ENCODE measurements at regions not wholly inside any gene's neighbourhood (a gene's known extent, or its start where the extent isn't known, plus 50 kb on each side); places are given as distances from the start of the nearest gene placed in this dataset.
"Not testable (repeated sequence)": the region's sequence is repeated elsewhere in the genome, so short reads cannot be mapped to it uniquely, and the experiment has no call there.

GRCh38 chr4:72935462-72935861 lies 134.1 kb downstream of the COX18 start:
- no peak for DNase-seq

GRCh38 chr4:72933029-72933428 lies 136.5 kb downstream of the COX18 start:
- DNase-seq, result no peak

- no peak for DNase-seq
These were observed 138.2 kb downstream of the COX18 start for GRCh38 chr4:72931346-72931745.

- not testable (repeated sequence) for DNase-seq
These were observed 139.8 kb downstream of the COX18 start for GRCh38 chr4:72929596-72930274.

GRCh38 chr4:72924814-72925213 lies 144.7 kb downstream of the COX18 start:
- DNase-seq, result no peak

DNA sequence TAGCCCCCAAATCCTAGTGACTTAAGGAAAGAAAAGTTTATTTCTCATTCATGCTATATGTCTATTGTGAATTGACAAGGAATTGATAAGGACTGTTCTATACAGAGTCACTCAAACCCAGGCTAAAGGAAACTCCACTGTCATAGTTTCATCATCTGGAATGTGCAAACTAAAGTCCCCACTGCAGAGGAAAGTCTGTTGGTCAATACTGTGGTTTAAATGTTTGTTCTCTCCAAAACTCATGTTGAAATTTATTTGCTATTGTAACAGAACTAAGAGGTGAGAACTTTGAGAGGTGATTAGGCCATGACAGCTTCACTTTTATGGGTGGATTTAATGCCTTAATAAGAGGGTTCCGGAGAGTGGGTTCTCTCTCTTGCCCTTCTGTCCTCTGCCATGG lies 149.6 kb downstream of the COX18 start:
- DNase-seq, result no peak

DNA sequence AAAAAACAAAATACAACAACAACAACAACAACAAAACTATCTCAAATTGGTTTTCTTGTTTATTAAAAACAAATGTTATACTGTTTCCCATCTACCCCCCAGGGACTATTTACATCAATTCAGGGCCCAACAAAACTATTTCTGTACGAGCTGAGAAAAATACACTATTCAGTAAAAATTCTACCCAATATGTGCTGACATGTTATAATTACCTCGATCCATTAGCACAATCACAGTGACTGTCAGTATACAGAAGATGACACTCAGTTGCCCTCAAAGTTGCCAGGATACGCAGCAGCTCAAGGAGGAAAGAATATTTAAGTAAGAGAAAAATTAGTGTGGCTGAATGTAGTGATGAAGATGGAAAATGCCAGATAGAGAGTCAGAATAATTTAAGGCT lies 150.1 kb downstream of the COX18 start:
- DNase-seq, result no peak

DNA sequence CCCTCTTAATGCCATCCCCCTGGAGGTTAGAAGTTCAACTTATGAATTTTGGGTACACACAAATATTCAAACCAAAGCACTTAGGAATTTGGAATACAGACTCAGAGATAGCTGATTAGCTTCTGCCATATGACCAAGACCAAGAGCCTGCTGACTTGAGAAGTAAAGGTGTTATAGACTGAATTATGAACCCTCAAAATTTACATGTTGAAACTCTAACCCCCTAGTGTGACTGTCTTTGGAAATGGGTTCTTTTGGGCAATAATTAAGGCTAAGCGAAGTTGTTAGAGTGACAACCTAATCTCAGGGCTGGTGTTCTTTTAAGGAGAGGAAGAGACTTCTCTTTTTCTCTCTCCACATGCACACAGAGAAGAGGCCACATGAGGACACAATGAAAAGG lies 151.2 kb downstream of the COX18 start:
- DNase-seq, result no peak

GRCh38 chr4:72911316-72911715 lies 158.2 kb downstream of the COX18 start:
- no peak for DNase-seq

- no peak for DNase-seq
These were observed 160.1 kb downstream of the COX18 start for GRCh38 chr4:72909461-72909860.

DNA sequence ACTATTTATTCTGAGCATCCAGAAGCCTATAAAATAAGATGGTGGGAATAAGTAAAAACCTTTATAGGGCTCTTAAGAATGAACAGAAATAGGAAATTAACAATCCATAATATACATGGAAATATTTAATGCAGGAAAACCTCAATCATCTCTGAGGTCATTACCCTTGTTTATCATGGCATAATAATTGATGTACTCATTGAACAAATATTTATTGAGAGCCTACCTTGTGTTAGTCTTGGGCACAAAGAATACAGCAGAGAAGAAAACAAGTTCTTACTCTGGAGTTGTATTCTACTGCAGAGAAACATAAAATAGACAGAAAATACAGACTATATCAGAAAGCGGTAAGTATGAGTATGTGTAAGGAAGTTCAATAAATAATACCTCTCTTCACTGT lies 167.2 kb downstream of the COX18 start:
- no peak for DNase-seq

- DNase-seq, result no peak
These were observed 168.0 kb downstream of the COX18 start for GRCh38 chr4:72901553-72901952.

- DNase-seq, result no peak
These were observed 168.6 kb downstream of the COX18 start for GRCh38 chr4:72900952-72901351.

DNA sequence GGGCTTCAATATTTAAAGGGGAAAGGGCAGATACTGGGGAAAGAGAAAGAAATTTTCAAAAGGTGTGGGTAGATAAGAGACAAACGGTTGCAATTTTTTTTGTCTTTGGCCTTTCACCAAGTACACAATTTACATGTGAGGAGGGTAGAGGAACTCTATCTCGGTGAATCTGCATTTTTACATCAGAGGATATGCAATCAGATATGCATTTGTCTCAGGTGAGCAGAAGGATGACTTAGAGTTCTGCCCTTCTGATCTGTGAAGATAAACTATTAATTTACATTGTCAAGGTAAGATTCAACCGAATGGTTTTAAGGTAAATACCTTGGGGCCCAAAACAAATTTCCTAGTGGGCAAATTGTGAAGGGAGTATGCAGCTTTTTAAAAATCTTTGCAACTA lies 169.9 kb downstream of the COX18 start:
- no peak for DNase-seq

- DNase-seq, result no peak
These were observed 170.3 kb downstream of the COX18 start for GRCh38 chr4:72899214-72899613.

- DNase-seq, result no peak
These were observed 173.0 kb downstream of the COX18 start for GRCh38 chr4:72896515-72896914.

- no peak for DNase-seq
These were observed 174.1 kb downstream of the COX18 start for GRCh38 chr4:72895408-72895807.

- DNase-seq, result no peak
These were observed 176.0 kb downstream of the COX18 start for GRCh38 chr4:72893354-72894066.

GRCh38 chr4:72888331-72888730 lies 181.2 kb downstream of the COX18 start:
- DNase-seq, result no peak

DNA sequence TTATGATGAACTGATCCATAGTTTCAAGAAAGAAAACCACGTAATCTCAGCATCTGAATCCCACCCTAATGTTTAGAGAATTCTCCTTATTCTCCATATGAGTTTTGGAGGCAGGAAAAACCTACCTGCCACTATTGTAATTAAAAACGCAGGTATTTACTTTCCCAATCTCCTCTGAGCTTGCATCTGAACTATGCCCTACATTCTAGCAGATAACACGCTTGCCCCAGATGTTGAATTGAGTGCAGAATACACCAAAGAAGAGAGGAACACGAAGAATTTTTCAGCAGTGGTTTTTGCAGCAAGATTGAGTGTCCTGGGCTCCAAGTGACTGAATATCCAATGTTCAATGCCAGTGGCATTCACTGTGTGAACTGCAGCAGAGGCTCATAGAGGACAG lies 182.4 kb downstream of the COX18 start:
- no peak for DNase-seq

DNA sequence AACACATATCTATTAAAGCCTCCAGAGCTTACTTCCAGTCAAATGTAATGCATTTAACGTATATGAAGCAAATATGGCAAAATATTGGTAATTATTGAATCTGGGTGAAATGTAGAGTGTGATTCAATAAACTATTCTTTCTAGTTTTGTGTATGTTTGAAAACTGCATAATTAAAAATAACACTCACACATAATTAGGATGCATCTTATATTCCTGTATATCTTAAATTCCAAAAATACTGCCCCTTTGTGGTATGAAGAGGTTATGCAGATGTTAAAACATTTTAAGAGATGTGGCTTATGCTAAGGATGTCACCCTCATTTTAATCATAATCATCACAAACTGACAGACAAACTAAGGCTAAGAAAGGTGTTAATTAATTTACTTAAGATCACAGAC lies 182.9 kb downstream of the COX18 start:
- no peak for DNase-seq

- DNase-seq, result not testable (repeated sequence)
These were observed 185.3 kb downstream of the COX18 start for GRCh38 chr4:72884225-72884624.

GRCh38 chr4:72876946-72877345 lies 192.6 kb downstream of the COX18 start:
- DNase-seq, result no peak

- DNase-seq, result no peak
These were observed 194.0 kb downstream of the COX18 start for GRCh38 chr4:72875545-72875944.

- DNase-seq, result no peak
These were observed 194.4 kb downstream of the COX18 start for GRCh38 chr4:72875138-72875537.
